Kidney glomerular epithelial cell (primary cell): ENCODE measurements at regions not wholly inside any gene's neighbourhood (a gene's known extent, or its start where the extent isn't known, plus 50 kb on each side); places are given as distances from the start of the nearest gene placed in this dataset.

Experiments
- DNase-seq: peaks from one replicate; lab custom pipeline; 2025; lab: John Stamatoyannopoulos, UW

DNA sequence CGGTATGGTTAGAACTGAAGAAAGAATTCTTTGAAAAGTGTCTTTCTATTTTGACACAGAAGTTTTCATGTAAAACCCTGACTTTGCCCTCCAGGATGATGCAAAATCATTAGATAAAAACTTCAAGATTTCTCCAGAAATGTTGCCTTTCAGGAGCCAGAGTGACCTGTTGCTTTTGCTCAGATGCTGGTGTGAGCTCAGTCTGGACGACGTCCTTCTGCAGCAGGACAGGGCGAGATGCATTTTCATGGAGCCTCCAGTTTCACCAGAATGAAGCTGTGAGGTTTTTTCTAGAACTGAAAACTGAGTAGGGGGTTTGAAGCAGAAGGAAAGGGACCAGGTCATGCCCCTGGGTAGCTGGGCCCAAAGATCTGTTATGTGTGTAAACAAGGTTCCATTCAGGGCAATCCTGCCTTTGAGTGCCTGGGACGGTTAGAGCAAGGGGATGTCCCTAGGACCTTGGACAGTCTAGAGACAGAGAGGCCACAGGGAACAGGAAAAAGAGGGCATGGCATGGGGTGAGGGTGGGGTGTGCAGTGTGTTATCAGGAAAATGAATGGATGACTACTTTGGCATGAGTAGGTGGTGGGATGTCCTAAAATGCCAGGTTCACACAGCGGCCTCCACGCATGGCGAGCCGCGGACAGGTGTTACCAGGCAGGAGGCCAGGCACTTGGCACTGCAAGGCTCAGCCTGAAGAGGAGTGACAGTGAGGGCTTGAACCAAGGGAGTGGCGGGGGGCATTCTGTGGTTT is 356.3 kb downstream of the CXCL12 start:
- DNase-seq = no peak

DNA sequence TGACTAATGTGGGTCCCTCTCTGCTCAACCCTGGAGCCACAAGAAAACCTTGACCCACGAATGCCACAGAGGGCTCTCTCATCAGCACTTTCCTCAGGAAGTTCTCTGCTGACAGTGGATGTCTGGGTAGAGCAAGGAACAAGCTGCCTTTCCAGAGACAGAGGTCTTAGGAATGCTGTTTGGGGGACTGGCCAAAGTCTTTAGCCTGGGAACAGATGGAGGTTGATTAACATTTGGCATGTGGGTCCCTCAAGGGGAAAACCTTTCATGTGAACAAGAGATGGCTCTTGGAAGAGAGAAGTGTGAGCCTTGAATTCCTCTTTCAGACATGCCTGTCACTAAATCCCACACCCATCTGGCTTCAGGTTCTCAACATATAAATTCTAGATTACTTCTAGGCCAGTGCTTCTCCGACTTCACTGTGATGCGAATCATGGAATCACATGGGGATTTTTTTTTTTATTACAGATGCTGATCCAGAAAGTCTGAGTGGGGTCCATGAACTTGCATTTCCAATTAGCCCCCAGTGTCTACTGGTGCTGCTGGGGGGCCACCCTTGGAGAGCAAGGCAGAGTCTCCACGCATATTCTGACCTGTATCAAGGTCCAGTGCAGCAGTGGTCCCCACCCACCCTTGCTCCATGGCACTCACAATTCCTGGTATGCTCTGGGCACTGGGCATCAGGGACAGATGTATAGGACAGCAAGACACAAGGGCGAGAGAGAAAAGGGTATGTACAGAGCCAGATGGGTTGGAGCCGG is 360.4 kb downstream of the CXCL12 start:
- no peak for DNase-seq

DNA sequence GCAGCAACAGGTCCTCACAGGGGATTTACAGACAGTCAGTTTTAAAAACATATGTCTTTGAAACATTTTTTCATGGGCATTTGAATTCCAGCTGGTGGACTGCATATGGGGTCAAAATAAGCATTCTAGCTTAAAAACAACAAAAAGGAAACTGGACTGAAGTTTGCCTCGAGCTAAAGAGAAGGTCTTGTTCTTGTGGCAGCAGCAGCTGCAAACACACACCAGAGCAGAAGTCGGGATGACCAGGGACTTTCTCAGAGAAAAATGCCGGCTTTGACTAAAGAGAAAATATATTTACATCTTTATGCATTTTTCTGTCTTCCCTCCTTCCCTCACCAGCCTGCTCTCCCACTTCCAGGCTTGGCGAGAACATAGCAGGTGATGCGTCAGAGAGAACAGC is 361.4 kb downstream of the CXCL12 start:
- DNase-seq = no peak

DNA sequence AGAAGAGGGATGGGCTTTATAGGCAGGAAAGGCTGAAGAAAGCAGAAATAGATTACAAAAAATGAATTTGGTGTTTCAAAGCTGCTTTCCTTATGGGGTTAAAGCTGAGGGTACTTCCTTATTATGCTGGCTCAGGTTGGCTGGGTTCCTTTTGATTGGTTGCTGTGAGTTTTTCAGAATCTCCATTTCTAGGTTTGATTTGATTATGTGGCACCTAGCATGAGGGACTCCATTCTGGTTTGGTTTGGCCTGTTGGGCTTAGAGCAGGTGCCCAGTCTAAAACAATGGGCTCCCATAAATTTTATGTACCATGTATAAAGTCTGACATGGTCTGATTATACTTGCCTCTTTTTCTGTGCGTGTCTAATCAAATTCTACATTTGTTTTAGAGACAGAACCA is 362.7 kb downstream of the CXCL12 start:
- no peak for DNase-seq

DNA sequence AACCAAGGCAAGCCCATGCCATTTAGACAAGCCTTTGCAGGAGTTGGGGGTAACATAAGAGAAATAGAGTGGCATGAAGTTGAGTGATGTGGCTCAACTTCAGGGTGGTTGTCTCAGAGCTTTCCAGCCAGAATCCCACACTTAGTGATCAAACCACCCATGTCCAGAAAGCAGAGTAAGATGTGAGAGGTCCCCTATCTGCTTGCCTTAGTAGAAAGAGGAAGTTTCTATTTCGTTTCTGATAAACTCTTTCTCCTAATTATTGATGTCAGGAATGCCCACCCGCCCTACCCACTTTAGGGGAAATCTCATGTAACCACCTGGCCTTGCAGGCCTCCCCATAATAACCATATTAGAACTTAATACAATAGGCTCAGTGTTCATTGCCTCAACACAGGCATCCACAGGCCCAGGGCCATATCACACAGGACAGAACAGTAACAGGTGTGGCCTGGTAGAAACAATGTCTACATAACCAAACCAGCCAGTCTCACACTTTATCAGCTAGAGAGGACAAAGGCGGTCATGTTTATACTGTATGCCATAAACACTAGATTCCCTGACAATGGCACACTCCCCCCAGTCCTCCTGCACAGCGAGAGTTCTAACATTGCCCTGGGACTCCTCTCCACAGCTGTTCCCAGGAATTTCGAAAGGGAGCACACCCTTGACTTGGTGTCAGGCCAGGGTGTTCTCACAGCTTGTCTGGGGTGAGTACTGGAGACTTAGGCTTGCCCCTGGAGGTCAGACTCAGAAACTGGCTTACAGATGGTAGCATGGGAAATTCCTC is 364.4 kb downstream of the CXCL12 start:
- no peak for DNase-seq

DNA sequence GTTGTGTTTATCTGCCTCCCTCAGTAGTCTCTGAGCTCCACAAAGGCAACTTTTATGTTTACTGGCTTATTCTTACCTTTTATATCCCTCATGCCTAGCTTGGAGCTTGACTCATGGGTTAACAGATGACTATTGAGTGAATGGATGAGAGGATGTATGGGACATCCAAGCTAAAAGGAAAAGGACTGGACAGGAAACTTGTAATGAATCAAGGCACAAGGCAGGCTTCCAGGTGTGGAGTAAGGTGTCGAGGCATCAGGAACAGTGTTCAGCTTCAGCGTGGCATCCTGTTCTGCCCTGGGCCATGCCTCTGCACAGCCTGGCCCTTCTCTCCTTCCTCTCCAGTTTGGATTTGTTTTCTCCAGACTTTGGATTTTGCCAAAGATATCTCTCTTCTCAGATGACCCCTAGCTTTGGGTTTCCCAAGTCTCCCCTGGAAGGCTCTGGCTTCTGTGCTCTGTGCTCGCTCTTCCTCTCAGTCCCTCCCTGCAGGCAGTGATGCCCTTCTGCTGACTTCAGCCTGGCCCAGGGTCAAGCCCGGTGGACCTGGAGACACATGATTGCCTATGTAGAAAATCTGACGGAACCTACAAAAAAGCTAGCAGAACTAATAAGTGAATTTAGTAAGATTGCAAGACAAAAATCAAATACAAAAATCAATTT is 367.3 kb downstream of the CXCL12 start:
- DNase-seq = no peak

DNA sequence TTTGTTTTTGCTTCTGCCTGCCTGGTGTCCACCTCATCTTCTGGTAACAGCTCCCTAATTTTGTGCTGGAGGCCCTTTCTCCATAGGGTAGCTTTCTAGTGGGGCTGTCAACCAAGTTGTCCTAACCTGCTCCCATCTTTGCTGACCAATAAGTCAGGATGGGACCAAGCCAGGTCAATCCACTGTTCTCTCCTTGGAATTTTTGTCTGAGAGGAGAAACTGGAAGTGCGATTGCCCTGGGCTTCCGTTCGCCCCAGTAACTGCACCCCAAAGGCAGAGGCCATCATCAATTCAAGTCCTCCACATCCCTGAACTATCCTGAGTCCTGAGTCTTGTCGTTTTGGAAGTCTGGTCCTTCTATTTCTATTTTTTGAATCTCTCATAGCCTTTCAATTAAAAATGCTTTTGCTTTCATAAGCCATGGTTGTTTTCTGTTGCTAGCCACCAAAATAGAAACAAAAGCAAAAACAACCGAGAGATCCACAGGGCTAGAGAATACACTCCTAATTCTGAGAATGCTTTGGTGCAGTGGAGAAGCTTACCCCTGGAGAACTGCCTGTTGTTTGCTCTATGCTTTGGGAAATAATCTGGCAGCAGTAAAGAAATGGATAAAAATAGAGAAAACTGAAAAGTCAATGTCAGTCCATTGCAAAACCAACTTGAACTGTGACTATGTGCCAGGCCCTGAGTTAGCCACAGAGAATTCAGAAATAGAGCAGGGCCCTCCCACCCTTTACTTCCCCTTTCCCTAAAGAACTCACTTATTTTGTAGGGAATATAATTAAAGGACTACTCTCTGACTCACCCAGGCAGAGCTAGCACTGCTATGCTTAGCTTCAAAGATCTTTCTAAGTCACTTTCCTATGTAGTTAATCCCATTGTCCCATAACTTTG is 368.1 kb downstream of the CXCL12 start:
- no peak for DNase-seq

DNA sequence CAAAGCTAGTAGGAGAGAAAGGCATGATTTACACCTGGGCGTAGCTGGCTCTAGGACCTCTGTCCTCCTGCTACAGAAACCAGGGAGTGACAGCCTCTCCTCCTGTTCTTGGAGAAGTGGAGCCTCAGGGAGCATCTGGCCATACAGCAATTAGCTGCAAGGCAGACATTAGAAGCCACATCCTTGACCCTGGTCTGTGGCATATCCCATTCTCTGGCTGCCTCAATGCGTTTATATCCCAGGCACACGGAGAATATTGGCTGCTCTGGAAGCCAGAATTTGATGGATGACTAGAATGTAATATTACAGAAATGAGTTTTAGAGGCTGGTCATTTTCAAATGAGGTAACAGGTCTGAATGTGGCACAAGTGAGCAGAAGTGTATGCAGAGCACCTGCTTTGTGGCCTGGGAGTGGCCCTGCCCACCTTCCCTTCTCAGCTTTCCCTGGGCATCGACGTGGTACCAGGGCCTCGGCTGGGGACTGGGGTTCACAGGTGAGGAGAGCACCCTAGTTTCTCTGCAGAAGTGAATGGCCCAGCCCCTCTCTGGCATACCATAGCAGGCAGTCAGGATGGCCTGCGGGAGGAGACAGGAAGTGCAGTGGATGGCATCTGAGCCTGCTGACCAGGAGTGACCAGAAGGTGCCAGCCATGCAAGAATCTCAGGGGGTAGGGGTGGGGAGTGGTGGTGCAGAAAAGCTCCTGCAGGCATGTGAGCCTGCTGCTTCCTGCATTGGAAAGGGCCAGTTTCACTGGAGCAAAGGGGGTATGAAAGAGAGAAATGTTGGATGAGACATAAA is 367.2 kb upstream of the ZNF32 start:
- no peak for DNase-seq

DNA sequence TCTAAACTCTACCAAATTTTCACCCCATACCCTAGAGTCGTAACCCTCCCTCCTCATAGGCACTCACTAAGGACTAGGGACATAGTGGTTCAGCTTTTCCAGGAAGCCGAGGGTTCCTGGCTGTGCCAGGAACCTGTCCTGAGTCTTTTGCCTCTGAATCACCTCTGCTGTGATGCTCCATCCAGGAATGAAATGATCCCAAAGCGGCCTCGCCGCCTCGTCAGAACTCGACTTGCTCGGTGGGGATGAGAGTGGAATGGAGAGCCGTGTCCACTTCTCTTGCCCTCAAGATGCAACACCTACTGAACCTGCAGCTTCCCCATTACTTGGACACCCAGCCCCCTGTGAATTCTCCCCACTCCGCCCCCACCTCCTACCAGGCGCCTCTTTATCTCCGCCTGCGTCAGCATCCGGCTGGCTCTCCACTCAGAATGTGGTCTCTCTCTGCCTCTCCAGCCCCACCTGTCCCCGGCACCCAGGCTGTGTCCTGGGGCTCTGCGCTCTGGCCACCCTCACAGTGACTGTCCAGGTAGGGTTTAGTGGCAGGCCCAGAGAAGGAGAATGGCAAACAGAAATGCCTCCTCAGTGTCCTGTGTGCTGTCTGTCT is 366.1 kb upstream of the ZNF32 start:
- no peak for DNase-seq

DNA sequence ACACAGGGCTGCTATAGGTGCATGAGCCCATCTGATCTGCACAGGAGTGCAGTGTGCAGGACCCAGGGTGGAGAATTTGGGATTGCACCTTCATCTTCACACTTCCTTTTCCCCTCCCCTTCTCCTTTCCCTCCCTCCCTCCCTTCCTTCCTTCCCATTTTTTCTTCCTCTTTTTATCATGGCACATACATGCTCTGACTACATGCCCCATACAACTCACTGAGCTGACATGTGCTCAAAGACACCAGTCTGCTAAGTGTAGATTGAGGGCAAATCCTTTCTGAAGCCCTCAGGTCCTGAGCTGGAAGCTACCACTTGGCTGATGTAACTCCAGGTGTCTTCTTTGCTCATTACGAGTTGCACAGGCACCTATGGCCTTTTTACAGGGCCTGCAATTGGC is 365.3 kb upstream of the ZNF32 start:
- no peak for DNase-seq

DNA sequence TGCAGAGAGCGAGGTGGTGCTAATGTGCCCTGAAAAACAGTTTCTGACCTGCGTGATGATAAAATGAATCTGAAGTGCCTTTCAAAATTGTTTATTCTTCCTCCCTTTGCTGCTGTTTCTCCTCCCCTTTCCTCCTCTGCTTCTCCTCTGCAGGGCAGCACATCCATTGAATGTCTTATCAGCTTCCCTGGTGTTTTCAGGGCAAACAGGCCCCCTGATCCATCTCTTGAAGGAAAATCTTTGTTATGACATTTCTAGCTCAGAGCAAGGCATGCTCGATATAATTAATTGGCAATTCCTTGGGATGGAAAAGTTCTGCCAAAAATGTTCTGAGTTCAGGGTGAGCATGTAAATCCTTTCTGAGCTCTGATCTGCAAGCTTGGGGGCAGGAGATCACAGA is 364.2 kb upstream of the ZNF32 start:
- DNase-seq = no peak

DNA sequence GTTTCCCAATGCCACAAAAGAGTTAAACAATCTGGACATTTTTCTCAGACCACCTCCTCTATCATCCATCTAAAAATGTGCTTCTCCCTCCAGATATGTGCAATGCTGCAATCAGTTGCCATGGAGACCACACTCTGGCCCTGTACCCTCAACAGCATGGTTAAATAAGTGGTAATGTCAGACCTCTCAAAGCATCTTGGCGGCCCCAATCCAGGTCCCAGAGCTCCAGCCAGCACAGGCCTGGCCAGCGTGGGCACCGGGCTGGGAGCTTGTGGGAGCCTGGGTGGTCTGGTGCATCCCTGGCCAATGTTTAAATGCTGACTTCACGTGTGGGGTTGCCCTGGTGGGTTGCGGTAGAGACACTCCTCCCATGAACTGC is 362.9 kb upstream of the ZNF32 start:
- no peak for DNase-seq

DNA sequence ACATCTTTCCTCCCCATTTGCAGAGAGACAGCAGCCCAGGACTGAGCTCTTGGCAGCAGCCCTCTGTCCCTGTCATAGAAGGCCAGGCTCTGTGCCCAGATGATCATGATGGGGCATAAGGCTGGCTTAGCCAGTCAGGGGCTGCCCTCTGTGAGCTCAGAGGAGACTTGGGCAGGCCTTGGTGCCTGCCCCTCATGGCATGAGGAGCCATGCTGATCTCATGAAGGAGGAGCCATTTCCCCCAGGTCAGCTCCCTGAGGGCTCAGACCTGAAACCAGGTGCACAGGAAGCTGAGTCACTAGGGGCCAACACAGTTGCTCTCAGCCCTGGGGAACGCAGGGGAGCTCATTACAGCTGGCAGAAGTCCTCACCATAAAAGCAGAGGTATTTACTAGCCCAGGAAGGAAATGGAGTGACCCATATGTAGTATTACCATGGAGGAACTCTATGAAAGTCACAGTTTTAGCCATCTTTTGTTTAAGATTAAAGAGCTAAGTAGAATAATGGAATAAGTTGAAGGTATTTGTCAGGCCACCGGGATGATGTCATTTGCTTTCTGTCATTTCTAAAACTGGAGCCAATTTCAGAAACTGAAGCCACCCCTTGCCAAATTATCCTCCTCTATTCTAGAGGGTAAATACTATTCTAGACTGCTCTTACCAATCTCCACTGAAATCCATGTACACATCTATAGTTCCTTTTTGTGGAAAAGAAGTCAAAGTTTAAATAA is 362.4 kb upstream of the ZNF32 start:
- no peak for DNase-seq

DNA sequence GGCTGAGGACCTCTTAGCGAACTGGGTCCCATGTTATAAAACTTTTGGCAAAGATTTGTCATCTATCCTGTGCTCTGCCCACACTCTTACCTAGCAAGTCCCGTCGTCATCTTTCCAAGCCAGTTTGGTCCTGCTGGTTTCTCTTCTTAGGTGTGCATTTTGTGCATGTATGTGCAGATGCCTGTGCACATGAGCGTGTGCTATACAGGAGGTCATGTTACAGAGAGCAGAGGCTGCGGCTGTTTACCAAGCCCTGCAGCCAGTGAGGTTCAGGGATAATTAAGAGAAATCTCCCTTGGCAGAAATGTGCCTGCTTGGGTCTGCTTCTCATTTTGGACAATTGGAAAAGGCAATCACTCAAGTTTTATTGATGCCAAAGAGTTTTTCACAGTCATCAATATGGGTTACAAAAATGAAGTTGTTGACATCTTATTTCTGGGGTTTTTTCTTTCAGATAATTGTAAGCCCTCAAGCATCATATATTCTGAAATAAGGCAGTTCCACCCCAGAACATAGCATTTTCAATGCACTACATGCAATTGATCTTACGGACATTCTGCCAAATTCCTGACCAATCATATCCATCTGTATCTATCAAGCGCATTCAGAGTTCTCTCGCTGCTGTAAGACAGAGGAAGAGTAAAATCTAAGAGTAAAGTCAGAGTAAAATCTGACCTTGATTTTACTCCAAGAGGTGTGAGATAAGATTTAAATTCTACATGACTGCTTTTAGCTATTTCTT is 361.4 kb upstream of the ZNF32 start:
- no peak for DNase-seq

DNA sequence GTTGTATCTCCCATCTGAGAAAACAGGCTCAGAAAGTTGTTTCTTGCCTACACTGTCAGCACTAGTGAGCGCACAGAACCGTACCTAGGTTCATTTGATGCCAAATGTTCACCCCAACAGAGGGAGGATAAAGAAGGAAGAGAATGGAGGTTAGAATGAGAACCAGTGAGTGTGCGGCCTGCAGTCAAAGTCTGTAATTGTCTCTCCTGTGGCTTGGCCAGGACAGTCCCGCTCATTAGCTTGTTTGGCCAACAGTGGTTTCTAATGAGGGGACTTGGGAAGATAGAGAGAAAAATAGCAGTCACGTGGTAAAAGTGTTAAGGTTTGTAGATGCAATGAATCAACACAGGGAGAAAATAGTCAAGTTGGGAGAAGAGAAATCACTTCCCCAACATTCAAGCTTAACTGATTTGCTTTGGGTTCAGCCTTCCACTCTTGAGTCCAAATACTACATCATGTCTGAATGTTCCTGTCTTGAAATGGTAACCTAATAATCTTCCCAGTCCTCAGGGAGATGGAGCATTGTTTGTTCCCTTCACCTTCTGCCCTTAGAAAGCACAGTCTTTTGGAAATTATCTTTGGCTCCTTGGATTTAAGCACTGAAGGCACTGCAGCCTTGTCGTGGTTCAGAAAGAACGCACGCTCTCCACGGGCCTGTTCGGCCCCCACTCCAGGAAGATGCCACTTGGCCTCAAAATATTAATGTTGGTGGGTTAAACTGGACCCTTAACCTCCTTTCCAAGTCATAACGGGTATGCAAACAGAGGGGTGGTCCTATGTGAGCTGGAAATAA is 360.4 kb upstream of the ZNF32 start:
- DNase-seq = no peak

DNA sequence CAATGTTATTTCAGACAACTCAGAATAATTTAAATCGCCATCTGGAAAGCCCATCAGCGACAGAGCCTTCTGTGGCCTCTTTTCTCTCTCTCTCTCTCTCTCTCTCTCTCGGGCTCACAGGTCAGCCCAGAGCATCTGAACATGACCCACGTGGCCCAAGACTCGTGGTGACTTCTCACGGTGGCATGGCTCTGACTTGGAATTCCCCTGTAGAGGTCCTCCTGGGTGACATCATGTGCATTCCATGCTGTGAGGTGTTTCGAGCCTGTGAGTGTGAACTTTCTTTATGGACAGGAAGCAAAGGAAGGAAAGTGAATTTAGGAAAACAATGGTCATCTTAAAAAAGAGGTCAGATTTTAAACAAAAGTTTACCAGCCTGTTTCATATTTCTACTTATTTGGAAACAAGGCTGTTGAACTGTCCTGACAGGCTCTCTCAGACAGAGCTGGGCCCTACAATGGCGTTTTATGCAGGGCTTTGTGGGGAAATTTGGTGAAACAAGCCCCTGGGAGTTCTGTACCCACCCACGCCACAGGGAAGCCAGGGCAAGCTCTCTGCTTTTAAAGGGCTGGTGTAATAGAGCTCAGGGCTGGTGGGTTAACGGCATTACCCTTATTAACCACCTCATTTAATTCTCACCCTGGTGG is 359.7 kb upstream of the ZNF32 start:
- DNase-seq = peak; percentile 82

DNA sequence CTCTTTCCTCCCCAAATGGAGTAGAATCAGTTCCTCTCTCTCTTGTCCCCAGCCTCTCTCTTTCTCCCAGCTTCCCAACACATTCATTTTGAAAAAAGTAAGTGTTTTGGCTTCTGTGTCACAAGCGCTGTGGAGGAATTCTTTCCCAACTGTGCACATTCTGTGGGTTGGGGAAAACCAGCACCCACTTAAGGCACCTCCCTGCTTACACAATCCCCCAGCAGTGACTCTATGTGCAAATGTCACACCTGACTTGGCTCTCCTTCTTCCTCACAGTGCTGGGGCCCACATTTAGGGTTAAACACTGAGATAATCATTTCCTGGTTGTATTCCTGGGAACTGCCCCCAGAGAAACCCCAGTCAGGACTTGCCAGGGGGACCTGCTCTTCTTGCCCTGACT is 358.1 kb upstream of the ZNF32 start:
- no peak for DNase-seq

DNA sequence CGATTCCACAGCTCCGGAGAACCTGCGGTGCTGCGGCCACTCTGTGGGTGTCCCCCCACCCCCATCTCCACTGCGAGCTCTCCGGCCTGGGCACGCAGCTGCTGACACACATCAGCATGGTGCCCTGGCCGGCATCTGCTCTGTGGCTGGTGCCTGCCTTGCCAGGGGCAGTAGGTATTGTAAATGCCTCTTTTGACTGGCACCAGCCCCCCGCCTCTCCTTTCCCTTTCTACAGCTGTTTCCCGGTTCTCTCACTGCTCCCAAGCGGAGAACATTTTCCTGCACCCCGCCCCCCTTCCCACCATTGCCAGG is 357.1 kb upstream of the ZNF32 start:
- no peak for DNase-seq
